Stimulated activated CD8-positive, alpha-beta memory T cell treated with anti-CD3 and anti-CD28 coated beads, Interleukin-12 subunit alpha, Interleukin-12 subunit beta, amount 100 ng/mL, for 24 hours (primary cell): ENCODE measurements at regions not wholly inside any gene's neighbourhood (a gene's known extent, or its start where the extent isn't known, plus 50 kb on each side); places are given as distances from the start of the nearest gene placed in this dataset.

Experiments used
- DNase-seq: peaks from one replicate; pipeline ENCODE4 v3.0.0-alpha.2; 2020; ENCODE audit errors: extremely low read depth

DNA sequence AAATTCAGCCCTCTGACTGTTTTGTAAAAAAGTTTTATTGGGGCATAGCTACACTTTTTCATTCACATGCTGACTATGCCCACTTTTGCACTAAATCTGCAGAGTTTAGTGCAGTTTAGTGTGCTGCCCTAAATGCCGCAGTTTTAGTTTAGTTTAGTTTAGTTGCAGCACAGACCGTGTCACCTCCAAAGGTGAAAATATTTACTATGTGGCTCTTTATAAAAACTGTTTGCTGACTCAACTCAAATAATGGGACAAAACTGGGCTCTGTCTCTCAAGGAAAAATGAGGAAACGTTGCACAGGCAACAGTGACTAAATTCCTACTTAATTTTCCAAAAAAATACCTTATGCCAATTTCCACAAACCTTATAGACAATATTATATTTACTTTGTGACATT lies 314.2 kb downstream of the C4orf33 start:
- DNase-seq, result no peak

DNA sequence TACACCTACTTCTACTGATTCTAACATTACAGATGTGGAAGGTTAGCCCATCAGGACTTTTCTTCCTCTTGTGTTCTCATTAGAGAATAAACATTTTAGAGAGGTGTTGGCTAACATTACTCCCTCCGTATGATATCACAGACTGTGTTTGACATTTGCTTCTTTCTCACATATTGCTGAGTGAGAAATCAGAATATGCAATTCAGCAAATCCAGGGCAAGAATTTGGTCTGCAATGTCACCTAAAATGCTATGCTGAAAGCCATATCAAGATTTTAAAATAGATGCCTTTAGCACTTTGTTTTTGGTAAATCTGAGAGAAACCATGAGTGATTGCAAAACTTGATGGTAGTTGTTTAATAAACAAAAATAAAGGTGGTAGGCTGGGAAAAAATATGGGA lies 319.1 kb downstream of the C4orf33 start:
- no peak for DNase-seq

DNA sequence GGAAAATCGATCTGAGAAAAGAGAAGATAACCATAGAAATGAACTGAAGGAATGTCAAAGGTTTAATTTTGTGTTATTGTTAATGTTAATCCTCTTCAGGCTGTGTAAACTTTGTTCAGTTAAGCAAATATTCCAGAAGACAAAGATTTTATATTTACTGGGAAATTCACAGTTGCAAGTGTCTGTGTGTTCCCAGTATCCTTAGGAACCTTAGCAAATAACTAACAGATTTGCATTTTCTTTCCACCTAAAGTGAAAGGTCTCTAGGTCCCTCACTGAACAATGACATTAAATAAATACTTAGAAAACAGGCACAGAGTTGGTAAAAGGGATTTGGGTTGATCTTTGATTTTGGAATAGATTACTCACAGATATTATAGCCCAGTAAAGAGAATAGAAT lies 324.7 kb downstream of the C4orf33 start:
- no peak for DNase-seq

DNA sequence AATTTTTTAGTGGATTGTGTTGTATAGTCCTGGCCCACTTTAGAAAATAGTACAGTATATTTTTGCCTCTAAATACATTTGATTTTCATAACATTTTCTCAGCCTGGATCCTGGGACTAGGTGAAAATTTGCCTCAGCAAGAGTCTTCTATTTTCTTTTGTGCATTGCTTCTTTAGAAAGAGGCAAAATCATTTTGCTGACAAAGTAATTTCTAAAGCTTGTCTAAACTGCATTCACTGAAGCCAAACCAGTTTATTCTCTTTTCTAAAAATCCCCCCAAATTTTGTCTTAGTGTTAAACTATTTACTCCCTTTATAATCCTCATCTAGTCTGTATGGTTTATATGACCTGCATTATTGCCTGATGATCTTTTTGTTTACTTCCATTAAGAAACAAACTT lies 326.3 kb downstream of the C4orf33 start:
- DNase-seq, result no peak

DNA sequence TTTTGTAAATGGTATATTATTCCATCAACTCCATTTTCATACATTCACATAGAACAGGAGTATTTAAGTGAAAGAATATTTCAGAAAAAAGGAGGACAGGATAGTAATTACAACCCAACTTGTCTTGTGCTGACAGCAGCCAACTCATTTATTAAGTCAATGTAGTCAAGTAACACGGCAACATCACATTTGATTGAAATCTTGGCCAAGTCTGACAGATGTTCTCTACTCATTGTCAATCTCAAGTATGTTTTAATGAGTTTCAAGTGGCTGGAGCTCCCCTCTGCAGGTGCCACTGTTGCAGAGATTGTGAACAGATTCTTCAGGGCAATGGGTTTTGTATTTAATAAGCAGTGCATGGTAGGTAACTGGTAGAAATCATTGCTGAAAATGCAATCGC lies 332.5 kb downstream of the C4orf33 start:
- DNase-seq, result no peak

DNA sequence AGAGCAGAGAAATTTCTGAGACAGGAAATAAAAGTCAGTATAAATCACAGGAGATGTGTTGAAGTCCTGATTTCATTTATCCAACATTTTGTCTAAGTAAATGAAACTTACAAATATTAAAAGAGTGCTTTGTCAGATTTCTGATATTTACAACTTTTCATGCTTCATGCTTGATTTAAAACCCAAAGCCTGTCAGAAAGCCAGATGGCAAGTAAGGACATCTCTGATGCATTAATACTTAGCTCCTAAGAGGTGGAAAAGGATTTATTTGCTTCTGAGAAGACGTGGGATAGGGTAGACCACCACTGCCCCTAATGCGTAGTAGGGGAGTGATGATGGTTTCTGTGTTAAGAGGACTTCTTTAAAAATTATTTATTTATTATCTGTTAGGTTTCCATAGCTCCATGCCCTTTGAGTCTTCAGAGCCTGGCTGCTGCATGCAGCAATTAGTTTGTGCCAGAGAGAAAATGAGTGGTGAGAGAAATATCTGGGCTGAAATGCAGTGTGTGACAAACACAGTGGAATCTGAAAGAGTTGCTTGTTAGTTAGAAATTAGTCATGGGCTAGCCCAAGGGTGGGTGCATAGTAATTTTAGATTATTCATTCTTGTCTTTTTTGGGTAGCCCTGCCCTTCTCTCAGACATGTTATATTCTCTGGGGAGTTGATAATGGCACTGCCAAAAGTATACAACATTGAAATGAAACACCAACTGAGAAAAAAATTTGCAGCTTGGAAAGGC lies 333.8 kb downstream of the C4orf33 start:
- DNase-seq, result no peak

DNA sequence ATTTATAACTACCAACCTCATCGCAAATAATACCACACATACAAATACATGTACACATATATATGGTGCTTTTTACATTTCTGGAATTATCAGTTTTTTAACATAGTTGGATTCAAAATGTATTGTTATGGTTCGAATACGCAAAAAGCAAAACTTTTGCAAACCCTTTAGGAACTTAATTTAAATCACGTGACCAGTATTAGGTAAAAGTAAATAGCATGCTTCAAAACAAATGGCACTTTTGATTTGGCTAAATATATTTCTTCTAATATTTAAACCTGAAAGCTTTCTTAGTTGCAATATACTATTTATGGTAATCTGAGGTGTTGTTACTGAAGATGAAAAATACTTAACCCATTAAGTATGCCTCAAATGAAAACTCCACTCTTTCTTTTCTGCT lies 341.4 kb downstream of the C4orf33 start:
- no peak for DNase-seq

DNA sequence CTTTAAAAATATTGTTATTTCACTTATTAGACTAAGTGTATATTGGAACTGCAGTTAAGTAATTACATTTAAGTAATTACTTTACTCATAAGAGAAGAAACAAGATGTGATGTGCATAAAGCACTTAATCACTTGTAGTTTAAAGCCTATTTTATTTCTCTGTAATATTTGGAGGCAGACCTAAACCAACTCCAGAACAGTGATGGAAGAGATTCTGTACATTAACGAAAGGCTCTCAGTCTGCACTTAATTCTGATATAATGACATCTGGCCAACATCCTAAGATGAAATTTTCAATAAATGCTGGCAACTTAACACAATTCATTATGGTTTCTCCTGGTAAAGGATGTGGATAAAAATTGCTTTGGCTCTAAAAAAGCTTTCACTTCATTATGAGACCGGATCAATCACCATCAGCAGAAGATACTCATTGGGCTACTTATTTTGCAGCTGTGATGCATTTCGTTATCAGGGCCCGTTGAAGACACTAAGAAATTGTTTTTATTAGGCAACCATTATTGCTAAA lies 342.6 kb downstream of the C4orf33 start:
- DNase-seq, result no peak

DNA sequence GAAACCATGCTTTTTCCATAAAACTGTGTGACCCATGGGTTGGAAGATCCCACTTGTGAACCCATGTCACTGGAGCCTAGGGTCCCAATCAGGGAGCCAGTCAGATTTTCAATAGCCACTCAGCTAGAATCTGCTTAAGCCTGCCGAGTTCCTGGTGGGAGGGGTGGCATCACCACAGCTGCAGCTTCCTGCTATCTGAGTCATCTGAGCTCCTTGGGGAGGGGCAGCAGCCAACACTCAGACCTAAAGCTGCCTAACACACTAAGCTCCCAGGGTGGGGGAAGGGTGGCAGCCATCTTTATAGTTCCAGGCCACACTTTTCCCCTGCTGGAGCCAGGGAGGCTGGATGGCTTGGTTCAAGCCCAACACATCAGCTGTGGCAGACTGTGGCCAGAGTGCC lies 350.1 kb downstream of the C4orf33 start:
- no peak for DNase-seq

DNA sequence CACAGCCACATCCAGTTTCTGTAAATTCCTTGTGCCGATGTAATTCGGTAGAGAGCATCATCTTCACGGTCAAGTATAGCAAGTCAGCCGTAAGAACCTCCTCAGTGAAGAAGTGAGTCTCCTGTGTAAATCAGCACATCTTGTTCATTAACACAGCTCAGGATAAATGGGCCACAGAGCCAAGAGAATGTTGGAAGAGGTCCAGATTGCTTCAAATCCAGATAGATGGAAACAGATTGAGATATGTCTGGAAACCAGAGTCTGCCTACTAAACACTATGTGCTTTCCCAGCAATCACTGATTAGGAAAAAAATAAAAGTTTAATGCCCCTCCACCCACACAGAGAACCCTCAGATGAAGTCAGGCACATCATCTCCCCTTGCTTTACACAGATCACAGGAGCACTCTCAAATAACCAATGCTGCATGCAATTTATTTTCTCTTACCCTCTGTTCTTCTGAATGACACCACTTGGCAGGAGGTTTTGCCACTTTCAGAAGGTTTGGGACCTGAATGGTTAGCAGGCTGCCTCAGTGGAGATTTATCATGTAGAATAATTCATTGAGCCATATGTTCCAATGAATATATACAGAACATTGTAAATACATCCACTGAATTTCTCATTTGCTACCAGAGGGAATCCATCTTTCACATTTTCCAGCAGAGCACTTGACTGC lies 357.7 kb downstream of the C4orf33 start:
- no peak for DNase-seq

DNA sequence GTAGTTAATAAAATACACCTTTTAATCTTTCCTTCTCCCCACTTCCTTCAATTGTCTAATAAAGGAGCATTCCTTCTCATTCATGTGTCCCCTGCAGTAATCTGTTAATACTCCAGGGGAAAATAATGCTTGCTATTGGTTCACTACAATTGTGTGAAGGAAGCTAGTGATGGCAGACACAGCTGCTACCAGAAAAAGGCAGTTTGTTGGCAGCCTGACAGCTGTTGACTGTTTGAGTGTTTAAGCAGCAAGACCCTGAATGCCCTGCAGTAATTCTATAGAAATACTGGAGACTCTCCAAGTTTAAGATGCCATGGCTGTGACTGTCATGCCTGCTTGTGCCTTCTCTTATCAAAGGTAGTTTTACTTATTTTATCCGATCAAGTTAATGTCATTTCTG lies 359.5 kb downstream of the C4orf33 start:
- DNase-seq, result no peak

DNA sequence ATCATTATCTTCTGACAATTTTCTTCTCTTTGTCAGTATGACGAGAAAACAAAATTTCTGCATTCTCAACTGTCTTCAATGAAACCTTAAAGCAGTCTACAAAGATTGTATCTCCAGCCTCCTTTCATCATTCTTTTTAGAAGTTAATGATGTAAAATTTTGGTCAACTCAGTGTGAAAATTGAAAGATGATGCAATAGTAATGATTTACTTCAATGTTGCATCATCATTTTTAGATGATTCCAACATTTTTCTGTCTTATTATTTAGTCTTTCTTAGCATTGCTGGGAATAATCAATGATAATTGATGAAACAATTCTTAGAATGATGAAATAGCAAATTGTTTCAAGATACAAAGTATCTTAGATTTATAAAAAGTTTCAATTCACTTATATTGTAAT lies 372.7 kb downstream of the C4orf33 start:
- DNase-seq, result no peak

DNA sequence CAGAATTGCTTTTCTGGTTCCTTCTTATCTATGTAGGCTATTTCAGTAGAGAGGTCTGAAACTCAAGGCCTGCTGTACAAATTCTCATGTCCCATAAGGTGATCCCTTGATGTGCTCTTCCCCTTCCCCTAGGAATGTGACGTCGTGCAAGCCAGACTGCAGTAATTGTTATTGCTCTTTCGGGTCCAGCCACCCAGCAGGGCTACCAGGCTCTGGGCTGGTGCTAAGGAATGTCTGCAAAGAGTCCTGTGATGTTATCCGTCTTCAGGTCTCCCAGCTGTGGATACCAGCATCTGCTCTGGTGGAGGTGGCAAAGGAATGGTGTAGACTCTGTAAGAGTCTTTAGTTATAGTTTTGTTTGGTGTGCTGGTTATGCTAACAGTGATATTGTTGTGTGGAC lies 378.7 kb downstream of the C4orf33 start:
- no peak for DNase-seq

DNA sequence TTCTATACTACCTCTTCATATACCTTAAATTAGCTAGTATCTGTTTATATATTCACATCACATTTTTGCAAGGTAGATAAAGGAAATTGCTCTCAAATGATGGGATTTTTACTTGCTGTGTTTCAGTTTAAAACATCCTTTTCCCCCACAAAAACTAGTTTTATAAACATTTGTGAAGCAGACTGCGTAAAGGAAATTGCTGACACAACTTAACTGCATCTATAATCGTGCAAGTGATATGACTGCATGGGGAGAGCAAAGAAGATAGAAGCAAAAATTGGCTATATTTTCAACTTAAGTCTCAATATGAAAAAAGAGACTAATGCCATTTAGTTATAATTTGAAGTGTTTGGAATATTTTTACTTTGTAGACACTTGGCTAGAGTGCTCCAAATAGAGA lies 385.2 kb downstream of the C4orf33 start:
- no peak for DNase-seq

DNA sequence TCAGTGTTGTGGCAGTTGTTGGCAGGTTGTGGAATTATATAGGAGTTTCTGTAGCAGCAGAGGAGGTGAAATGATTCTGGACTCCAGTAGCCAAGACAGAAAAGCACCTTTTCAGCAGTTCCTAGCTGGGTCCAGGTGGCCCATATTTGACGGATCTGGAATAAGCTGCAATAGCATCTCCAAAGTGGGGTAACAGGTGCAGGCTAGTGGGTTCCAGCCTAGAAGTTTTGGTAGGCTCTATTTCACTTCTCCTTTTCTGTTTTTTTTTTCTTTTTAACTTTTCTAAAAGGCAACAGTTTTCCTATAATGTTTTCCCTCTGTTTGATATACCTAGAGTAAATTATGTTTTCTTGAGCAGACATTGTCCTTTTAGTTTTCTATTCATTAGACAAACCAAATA lies 392.5 kb downstream of the C4orf33 start:
- DNase-seq, result no peak

DNA sequence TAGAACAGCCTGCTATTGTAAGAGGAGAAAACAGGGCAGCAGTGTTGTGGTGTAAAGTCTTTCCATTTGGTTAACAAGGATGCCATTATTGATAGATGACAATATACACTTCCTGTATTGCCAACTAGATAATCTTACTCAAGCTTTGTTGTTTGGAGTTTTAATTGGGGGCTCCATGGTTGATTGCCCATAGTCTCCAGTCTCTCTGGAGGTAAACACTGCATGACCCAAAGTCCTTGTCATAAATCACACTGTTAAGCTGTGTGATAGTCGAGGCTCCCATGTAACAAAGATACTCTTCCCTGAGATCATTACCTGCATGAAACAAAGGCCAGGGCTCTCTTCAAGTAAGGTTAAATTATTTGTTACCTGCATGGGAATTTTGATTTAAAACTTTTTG lies 394.6 kb downstream of the C4orf33 start:
- DNase-seq, result no peak

DNA sequence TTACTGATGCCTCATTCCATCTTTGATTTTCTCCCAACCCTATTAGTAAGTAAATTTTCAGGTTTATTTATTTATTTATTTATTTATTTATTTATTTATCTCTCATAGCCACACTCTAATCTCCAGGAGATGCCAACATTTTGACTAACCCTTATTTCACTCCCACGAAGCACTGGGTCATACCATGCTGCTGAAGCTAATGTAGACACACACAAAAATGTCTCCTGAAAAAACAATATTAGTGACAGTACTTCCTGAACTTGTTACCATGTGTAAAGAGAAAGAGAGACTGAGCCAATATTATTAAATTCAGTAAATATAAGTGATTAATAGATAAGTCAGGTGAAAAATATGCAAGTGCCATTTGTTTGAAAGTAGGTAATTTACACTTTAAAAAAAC lies 402.7 kb downstream of the C4orf33 start:
- DNase-seq, result no peak

DNA sequence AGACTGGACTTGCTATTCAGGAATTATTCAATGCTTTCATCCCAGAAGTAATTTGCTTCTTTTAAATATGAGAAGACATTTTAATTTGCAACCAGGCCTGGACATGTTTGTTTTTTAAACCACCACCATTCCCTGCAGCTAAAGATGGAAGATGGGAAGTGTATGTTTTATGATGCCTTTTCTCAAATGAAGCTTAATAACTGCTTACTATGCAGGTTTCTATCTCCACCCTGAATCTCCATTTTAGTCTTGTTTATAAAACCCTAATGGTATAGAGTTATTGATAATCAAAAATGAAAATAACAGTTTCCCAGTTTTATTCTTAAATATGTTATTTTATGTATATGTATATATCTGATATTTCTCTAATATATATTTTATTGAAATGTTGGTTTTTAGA lies 418.9 kb downstream of the C4orf33 start:
- DNase-seq, result no peak

DNA sequence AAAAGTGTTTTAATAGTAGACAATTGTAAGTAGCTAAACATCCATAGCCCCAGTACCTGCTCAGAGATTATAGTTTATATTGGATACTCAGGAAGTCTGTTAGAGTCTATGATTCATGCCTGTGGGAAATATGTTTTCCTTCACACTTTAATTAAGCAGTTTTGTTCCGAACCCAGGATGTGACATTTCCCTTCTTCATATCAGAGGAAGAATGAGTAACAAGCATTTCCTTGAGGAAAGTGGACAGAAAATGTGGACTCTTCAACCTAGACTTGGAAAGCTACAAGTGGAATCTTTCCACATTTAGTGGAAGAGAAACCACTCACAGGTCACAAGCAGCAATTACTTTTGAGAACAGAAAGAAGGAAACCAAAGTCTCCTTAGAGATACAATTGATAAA lies 419.4 kb downstream of the C4orf33 start:
- no peak for DNase-seq

DNA sequence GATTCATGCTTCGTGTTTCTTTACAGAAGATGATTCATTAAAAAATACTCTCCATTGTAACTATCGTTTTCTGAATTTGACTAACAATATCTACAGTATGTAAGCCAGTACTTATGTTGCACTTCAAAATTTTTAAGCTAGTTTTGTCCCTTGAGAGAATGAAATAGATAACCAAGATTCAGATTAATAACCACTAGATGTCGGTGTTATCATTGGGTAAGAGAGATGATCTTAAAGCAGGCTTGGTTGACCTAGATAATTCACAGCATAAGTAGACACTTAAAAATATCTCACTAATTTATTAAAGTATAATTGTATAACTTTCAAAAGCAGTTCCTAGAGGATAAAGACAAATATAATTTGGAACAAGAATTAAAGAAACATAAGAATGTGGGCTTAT lies 430.9 kb downstream of the C4orf33 start:
- no peak for DNase-seq

DNA sequence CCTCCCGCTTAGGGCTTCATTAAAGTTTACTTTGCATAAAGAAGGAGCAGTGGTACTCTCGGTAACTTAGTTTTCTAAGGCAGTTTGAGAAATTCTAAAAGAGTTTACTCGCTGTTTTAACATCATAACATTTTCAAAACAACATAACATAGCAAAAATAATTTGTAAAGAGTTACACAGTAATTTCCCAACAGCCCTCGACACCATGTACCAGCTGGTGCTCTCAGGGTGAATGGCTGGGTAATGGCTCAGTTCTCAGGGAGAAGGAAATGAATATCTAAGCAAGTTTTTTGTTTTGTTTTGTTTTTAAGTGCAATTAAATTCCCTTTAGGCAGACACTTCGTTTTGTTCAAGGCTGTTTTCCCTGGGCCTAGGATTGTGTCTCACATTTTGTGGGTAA lies 435.3 kb downstream of the C4orf33 start:
- DNase-seq, result no peak

DNA sequence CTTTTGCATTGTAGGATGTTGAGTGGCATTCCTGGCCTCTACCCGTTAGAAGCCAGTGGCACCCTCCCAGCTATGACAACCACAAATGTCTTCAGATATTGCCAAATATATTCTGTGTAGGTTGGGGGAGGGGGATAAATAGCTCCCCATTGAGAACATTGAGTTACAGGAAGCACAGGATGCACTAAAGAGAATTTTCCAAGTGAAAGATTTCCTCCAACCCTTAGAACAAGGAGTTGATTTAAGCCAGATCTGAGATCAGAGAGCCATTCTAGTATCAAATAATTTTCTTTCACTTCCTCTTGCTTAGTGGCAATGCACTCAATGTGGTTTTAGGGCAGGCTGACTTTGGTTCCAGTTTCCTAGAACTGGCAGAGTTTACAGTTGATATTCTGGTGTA lies 436.6 kb downstream of the C4orf33 start:
- no peak for DNase-seq

DNA sequence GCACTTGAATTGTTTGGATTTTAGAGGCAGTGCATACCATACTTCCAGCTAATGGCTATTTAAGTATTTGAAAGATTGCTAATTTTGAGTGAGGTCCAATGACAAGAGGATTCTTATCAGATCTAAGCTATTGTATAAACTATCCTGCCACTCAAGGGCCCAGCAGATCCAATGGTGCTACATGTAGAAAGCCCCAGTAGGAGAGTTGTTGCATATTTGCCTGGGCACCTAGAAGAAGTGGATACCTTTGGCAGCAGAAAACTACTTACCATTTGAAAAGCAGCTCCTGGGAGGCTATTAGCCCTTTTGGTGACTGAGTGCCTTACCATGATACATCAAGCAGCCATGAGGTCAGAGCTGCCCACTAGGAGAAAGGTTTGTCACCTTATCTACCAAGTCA lies 447.3 kb downstream of the C4orf33 start:
- no peak for DNase-seq
